ENCODE measurements at regions not wholly inside any gene's neighbourhood (a gene's known extent, or its start where the extent isn't known, plus 50 kb on each side); places are given as distances from the start of the nearest gene placed in this dataset.

GRCh38 chr7:114086537-114086913 lies 167.7 kb upstream of the PPP1R3A start:
- TF ChIP-seq CTCF (IDR thresholded peaks at IDR 0.05; ENCODE audit: insufficient read depth, low read length): no peak
- DNase-seq (ENCODE audit: low read depth): no peak
- peak overlapping the region; percentile 88 for H3K4me3 ChIP-seq (ENCODE audit: low read depth, low read length)

- peak; percentile 93 for DNase-seq (ENCODE audit: low read depth)
- peak overlapping the region; percentile 88 for H3K4me3 ChIP-seq (ENCODE audit: low read depth, low read length)
- TF ChIP-seq CTCF (IDR thresholded peaks at IDR 0.05; ENCODE audit: insufficient read depth, low read length): no peak
These were observed 167.0 kb upstream of the PPP1R3A start for GRCh38 chr7:114085592-114086501.

- TF ChIP-seq CTCF (IDR thresholded peaks at IDR 0.05; ENCODE audit: insufficient read depth, low read length): no peak
- H3K4me3 ChIP-seq (ENCODE audit: low read depth, low read length): peak overlapping the region; percentile 88
- DNase-seq (ENCODE audit: low read depth): no peak
These were observed 166.4 kb upstream of the PPP1R3A start for GRCh38 chr7:114085313-114085591.

GRCh38 chr7:114084472-114085312 lies 165.9 kb upstream of the PPP1R3A start:
- peak; percentile 42 for DNase-seq (ENCODE audit: low read depth)
- H3K4me3 ChIP-seq (ENCODE audit: low read depth, low read length): peak overlapping the region; percentile 33
- no peak for TF ChIP-seq CTCF (IDR thresholded peaks at IDR 0.05; ENCODE audit: insufficient read depth, low read length)

GRCh38 chr7:114084002-114084471 lies 165.2 kb upstream of the PPP1R3A start:
- DNase-seq (ENCODE audit: low read depth): no peak
- TF ChIP-seq CTCF (IDR thresholded peaks at IDR 0.05; ENCODE audit: insufficient read depth, low read length): no peak

GRCh38 chr7:114083166-114084001 lies 164.6 kb upstream of the PPP1R3A start:
- no peak for TF ChIP-seq CTCF (IDR thresholded peaks at IDR 0.05; ENCODE audit: insufficient read depth, low read length)
- DNase-seq (ENCODE audit: low read depth): no peak
- H3K4me3 ChIP-seq (ENCODE audit: low read depth, low read length): peak overlapping the region; percentile 62

More at GRCh38 chr7:114084002-114084471, 165.2 kb upstream of the PPP1R3A start:
- H3K4me3 ChIP-seq (ENCODE audit: low read depth, low read length): no peak overlapping the region
